C1 segment of cervical spinal cord (tissue), 14 donors: ENCODE measurements at regions not wholly inside any gene's neighbourhood (a gene's known extent, or its start where the extent isn't known, plus 50 kb on each side); places are given as distances from the start of the nearest gene placed in this dataset.
"Not testable (repeated sequence)": the region's sequence is repeated elsewhere in the genome, so short reads cannot be mapped to it uniquely, and the experiment has no call there.

Experiments
- DNase-seq, 14 donors: peaks; one replicate each; lab custom pipeline; 2025; lab: John Stamatoyannopoulos, UW

- no peak for DNase-seq
These were observed 233.6 kb downstream of the KCNE4 start for GRCh38 chr2:223285370-223286265.

DNA sequence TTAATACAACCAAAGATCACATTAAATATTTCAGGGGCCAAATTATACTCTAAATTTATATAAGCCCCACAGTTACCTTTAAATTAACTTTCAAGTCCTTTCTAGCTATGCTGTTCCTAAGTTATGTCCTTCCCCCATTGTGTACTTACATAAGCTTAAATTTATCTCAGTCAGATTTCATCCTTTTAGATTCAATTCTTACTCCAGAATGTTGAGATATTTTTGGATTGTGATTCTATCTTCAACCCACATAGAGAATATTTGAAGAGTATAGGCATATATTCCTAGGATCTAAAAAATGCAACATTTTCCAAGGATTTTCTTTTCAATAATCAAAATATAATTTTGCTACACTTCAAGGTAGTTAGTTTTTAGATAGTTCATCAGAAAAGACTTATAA is 242.8 kb downstream of the KCNE4 start:
- DNase-seq, result no peak

DNA sequence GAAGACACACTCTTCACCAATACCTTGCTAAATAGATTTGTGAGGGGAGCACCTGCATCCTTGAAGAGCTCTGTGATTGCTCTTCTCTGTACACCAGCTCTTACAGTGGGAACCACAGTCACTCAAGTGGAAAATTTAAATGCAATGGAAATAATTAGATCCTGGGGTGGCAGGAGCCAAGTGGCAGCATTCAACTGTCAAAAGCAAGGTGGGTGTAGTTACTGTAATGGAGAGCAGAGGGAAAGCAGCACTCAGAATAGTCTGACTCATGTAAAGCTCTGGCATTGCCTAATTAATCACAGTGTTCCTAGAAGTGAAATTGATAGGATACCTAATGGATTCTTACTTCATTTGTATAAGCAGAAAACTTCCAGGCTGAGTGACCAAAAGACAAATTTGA is 245.8 kb downstream of the KCNE4 start:
- no peak for DNase-seq

GRCh38 chr2:223298329-223298728 is 246.3 kb downstream of the KCNE4 start:
- not testable (repeated sequence) for DNase-seq

DNA sequence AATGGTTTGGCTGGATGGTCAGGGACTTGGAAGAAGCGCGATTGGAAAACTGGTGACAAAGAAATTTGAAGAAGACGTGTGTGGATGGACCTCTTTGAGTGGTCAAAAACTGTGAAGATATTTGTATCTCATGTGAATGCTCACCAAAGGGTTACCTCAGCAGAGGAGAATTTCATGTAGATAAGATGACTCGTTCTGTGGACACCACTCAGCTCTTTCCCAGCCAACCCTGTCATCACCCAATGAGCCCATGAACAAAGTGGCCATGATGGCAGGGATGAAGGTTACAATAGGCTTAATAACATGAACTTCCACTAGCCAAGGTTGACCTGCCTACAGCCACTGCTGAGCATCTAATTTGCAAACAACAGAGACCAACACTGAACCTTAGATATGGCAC is 248.3 kb downstream of the KCNE4 start:
- no peak for DNase-seq

DNA sequence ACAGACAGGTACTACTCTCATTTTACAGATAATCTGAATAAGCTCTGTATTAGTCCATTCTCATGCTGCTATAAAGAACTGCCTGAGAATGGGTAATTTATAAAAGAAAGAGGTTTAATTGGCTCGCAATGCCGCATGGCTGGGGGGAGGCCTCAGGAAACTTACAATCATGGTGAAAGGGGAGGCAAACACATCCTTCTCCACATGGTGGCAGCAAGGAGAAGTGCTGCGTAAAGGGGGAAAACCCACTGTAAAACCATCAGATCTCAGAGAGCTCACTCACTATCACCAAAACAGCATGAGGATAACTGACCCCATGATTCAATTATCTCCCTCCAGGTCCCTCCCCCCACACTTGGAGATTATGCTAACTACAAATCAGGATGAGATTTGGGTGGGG is 254.4 kb downstream of the KCNE4 start:
- DNase-seq, result no peak

DNA sequence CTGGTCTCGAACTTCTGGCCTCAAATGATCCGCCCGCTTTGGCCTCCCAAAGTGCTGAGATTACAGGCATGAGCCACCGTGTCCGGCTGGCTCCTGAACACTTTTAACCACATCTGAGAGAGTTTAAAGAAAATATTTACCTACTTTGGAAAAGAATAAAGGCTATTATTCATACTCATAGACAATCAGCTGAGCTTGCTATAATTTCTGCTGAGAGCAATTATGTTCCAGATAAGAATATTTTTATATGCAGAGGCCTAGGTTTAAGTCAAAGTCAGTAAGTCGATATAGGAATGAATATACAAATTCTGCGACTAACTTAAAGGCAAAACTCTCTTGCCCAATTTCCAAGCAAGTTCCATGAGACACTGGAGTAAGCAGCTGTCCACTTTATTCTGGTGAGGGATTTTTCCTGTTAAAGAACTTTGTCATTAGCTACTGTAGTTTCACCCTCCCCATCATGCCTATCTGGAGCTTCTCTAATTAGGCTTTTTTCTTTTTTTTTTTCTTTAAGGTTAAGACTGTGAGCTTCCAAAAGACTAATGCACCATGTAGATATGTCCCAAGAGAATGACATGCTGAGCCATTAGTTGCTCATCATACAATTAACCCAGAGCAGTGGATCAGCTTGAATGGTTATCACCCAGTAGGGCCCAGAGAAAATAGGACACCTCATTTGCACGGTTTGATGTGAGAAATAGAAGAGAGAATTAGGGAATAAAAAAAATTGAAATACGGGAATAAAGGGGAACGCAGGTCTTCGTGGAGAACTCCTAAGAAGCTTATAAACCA is 260.1 kb downstream of the KCNE4 start:
- no peak for DNase-seq

- DNase-seq, result no peak
These were observed 261.1 kb downstream of the KCNE4 start for GRCh38 chr2:223313101-223313500.

- DNase-seq, result no peak
These were observed 262.8 kb downstream of the KCNE4 start for GRCh38 chr2:223314811-223315210.

GRCh38 chr2:223315813-223316212 is 263.8 kb downstream of the KCNE4 start:
- DNase-seq, result no peak

GRCh38 chr2:223316342-223316741 is 264.4 kb downstream of the KCNE4 start:
- DNase-seq, result no peak

GRCh38 chr2:223319601-223320000 is 267.6 kb downstream of the KCNE4 start:
- DNase-seq, result no peak

DNA sequence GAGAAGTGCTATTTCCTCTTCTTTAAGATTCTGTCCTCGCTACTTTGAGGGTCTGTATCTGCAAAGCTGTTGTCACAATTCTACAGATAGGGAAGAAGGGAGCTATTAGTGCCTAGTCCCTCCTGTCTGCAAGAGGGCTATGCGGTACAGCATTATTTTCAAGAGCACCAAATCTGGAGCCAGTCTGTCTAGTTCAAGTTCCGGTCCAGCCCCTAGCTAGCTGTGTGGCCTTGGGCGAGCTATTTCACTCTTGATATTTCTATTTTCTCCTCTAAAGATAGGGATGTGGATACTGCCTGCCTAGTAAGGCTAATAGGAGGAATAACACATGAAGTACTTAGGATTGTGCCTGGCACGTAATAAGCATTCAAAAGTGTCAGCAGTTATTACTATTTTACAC is 272.4 kb downstream of the KCNE4 start:
- DNase-seq, result no peak

- no peak for DNase-seq
These were observed 273.6 kb downstream of the SCG2 start for GRCh38 chr2:223328578-223328977.

GRCh38 chr2:223330747-223331146 is 271.4 kb downstream of the SCG2 start:
- not testable (repeated sequence) for DNase-seq

DNA sequence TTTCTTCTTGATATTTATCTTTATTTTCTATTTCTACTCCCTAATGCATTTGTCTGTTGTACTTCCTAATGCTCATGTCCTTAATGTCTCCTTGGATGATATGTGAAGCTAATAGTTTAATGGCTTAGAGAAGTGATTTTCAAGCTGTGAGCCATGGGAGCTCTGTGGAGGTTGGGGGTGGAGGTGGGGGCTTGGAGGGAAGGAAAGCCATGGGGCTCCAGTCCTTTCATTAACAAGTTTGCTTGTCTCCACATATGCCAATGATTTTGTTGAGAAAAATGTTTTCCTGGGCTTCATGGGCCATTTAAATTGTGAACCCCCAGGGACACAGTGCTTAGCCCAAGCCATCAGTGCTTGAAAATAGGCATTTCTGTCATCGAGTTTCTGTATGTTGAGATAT is 264.1 kb downstream of the SCG2 start:
- no peak for DNase-seq

GRCh38 chr2:223357076-223357475 is 245.1 kb downstream of the SCG2 start:
- no peak for DNase-seq

GRCh38 chr2:223363085-223363484 is 239.1 kb downstream of the SCG2 start:
- DNase-seq, result no peak

DNA sequence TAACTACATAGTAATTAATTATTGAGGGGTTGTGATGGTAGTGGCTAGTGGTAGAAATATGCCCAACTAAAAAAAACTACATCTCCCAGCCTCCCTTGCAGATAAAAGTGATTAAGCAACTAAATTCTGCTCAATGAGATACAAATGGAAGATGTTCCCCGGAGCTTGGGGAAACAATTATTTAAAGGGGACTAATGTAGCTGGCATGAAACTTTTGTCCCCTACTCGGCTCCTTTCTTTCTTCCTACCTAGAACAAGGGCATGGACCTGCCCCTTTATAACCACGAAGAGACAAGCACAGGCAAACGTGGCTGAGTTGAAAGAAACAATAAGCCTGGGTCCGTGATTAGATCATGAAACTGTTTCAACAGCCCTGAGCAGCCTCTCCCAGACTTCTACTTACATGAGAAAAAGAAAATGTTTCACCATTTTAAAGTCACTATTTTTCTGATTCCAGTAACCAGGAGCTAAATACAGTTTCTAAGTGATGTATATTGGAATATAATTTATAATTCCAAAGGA is 236.9 kb downstream of the SCG2 start:
- DNase-seq, result no peak

- no peak for DNase-seq
These were observed 235.6 kb downstream of the SCG2 start for GRCh38 chr2:223366566-223366965.

DNA sequence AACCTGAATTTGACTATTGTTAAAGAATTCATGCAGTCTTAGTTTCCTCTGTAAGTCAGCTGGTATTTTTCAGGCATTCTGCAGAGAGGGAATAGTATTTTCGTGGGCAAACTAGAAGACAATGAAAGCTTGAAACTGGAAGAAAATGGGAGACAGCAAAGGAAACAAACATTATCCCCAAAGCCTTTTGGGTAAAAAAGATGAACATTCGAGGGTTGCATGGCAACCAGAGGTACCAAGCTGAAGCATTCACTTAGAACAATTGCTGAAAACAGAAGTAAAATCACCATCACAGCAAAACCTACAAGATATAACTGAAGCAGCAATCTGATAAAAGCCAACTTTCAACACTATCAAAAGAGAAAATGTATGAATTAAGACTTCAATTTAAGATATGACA is 233.7 kb downstream of the SCG2 start:
- DNase-seq, result no peak

DNA sequence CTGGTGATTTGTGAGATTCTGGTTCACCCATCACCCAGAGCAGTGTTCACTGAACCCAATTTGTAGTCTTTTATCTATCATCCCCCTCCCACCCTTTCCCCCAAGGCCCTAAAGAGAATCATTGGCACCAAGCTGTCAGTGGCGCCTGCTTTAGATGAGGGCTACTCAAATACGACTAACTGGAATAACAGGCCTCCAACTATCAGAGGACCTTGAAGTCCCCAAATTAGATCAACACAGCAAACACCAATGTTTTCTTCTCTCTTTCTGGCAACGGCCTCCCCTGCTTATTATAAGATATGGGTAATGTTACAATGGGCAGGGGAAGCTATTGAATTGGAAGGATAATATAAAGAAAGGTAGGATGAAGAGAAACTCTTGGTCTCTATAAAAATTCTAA is 232.3 kb downstream of the SCG2 start:
- DNase-seq, result no peak

- DNase-seq, result no peak
These were observed 218.8 kb downstream of the SCG2 start for GRCh38 chr2:223383315-223383714.
